ENCODE measurements at regions not wholly inside any gene's neighbourhood (a gene's known extent, or its start where the extent isn't known, plus 50 kb on each side); places are given as distances from the start of the nearest gene placed in this dataset.
A peak's percentile ranks its signal among the peaks of the same experiment; 100 is the strongest.

DNA sequence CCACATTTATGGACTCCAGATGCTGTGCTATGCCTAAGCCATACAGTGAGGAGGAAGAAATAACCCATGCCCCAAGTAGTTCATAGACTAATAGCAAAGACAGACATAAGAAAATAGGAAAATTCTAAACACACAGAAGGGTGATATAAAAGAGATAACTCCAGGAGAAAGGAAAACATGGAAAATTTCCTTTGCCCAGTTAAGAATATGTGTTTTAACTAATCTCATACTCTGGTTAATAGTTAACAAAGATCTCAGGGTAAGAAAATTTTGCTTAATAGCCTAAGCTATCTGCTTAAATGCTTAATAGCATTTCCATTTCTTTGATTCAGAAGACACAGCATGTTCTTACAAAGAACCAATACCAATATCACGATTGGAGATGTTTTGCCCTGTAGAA lies 358.0 kb downstream of the MSX2 start:
- no peak overlapping the region for H3K23ac ChIP-seq (ENCODE audit: low read depth, low read length)
- H2BK5ac ChIP-seq (ENCODE audit: low read depth, low read length, poor library complexity, severe bottlenecking): no peak overlapping the region
- no peaks in the 10 kb centered on the region for H3K79me1 ChIP-seq (ENCODE audit: low read depth in 1 of 2, low read length in 2 of 2)
- H2BK15ac ChIP-seq (ENCODE audit: low read depth, low read length): no peak overlapping the region
- ATAC-seq (ENCODE audit: low read depth) (no peak), DNase-seq (no peak)
- POLR2A ChIA-PET (ENCODE audit: unreplicated experiment): no interaction called here
- H3K9ac ChIP-seq (ENCODE audit: low read depth, low read length): no peak overlapping the region
- H3K4me2 ChIP-seq (ENCODE audit: low read depth, low read length): no peak overlapping the region
- H3K27ac ChIP-seq (ENCODE audit: insufficient read depth, low read length): no peak overlapping the region
- H2AK9ac ChIP-seq (replicated peaks; ENCODE audit: low read depth, low read length, poor library complexity): no peak overlapping the region
- no peak overlapping the region for H3K14ac ChIP-seq (replicated peaks; ENCODE audit: low read depth, low read length)
- H3K9me1 ChIP-seq (ENCODE audit: insufficient read depth, low read length): no peaks in the 10 kb centered on the region
- H3K4me3 ChIP-seq (ENCODE audit: insufficient read depth, low read depth, low read length): no peak overlapping the region
- CTCF ChIA-PET: interaction anchor here (0.9 kb wide), 1 partner anchor 23 kb away, joined by 3 read pairs; no protein-coding TSS in a partner anchor
- no CpG with 5 or more reads among the region's 1 CpG for whole genome bisulfite sequencing, 2 experiments (ENCODE audit: extremely low coverage in 2 of 2, insufficient read length in 1 of 2)
- H4K91ac ChIP-seq (ENCODE audit: insufficient read depth, low read depth, low read length): no peak overlapping the region
- intact Hi-C loops (cut with micrococcal nuclease): no loop called here
- no peaks in the 10 kb centered on the region for H4K20me1 ChIP-seq (ENCODE audit: insufficient read depth, low read length)
- H4K8ac ChIP-seq (ENCODE audit: low read depth in 2 of 2, low read length in 2 of 2): no peak overlapping the region
- H3K4me1 ChIP-seq (ENCODE audit: control insufficient read depth, insufficient read depth, low read length): no peaks in the 10 kb centered on the region
- BruUV-seq (replicated peaks): no TSS peak
- no peak overlapping the region for H4K5ac ChIP-seq (ENCODE audit: low read depth, low read length)
- in situ Hi-C loops (cut with MboI; ENCODE audit: low sequenced_read_pairs): no loop called here
- H2BK120ac ChIP-seq (ENCODE audit: low read depth, low read length): no peak overlapping the region
- peaks cover 6% of the 10 kb centered on the region; the same call in 1 of the 2 replicates for H3K9me3 ChIP-seq (ENCODE audit: control insufficient read depth, insufficient read depth, low read length)
- no peaks in the 10 kb centered on the region for H3K36me3 ChIP-seq (ENCODE audit: control insufficient read depth, insufficient read depth, low read length)
- no peak overlapping the region for H3K4ac ChIP-seq (ENCODE audit: low read depth, low read length)
- H3K27me3 ChIP-seq (ENCODE audit: control insufficient read depth, insufficient read depth, low read length): no peaks in the 10 kb centered on the region
- no peak overlapping the region for H2AFZ ChIP-seq (replicated peaks; ENCODE audit: low read length, poor library complexity)
- no peak overlapping the region for H3K56ac ChIP-seq (ENCODE audit: extremely low read depth, insufficient read depth, low read length)
- no peak overlapping the region for H2BK20ac ChIP-seq (ENCODE audit: low read depth, low read length)
- dilution Hi-C loops (cut with HindIII; ENCODE audit: low sequenced_read_pairs, unreplicated experiment): no loop called here
- TF ChIP-seq CEBPB (IDR thresholded peaks at IDR 0.05; ENCODE audit: low read depth, low read length) (no peak), MXI1 (IDR thresholded peaks at IDR 0.05; ENCODE audit: borderline replicate concordance, low read depth, low read length) (no peak), RFX5 (IDR thresholded peaks at IDR 0.05; ENCODE audit: low read depth, low read length) (no peak), CHD1 (IDR thresholded peaks at IDR 0.05; ENCODE audit: low read depth, low read length) (no peak), MAZ (IDR thresholded peaks at IDR 0.05; ENCODE audit: borderline replicate concordance, low read depth, low read length) (no peak), FOS (IDR thresholded peaks at IDR 0.05; ENCODE audit: low read depth, low read length) (no peak), RCOR1 (IDR thresholded peaks at IDR 0.05; ENCODE audit: insufficient replicate concordance, low read length) (no peak), SMC3 (IDR thresholded peaks at IDR 0.05; ENCODE audit: low read depth, low read length) (no peak), BHLHE40 (IDR thresholded peaks at IDR 0.05; ENCODE audit: low read depth, low read length) (no peak), NFE2L2 (IDR thresholded peaks at IDR 0.05; ENCODE audit: low read depth, low read length) (no peak), MAFK (IDR thresholded peaks at IDR 0.05; ENCODE audit: low read depth, low read length) (no peak), RAD21 (IDR thresholded peaks at IDR 0.05; ENCODE audit: low read length) (no peak)
- TF ChIP-seq, protein P1, sequence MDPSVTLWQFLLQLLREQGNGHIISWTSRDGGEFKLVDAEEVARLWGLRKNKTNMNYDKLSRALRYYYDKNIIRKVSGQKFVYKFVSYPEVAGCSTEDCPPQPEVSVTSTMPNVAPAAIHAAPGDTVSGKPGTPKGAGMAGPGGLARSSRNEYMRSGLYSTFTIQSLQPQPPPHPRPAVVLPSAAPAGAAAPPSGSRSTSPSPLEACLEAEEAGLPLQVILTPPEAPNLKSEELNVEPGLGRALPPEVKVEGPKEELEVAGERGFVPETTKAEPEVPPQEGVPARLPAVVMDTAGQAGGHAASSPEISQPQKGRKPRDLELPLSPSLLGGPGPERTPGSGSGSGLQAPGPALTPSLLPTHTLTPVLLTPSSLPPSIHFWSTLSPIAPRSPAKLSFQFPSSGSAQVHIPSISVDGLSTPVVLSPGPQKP (IDR thresholded peaks at IDR 0.05; ENCODE audit: borderline replicate concordance, low read depth, low read length): no peak
- TF ChIP-seq, protein P2, sequence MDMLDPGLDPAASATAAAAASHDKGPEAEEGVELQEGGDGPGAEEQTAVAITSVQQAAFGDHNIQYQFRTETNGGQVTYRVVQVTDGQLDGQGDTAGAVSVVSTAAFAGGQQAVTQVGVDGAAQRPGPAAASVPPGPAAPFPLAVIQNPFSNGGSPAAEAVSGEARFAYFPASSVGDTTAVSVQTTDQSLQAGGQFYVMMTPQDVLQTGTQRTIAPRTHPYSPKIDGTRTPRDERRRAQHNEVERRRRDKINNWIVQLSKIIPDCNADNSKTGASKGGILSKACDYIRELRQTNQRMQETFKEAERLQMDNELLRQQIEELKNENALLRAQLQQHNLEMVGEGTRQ (IDR thresholded peaks at IDR 0.05; ENCODE audit: low read depth, low read length): no peak
- TF ChIP-seq, protein P3, sequence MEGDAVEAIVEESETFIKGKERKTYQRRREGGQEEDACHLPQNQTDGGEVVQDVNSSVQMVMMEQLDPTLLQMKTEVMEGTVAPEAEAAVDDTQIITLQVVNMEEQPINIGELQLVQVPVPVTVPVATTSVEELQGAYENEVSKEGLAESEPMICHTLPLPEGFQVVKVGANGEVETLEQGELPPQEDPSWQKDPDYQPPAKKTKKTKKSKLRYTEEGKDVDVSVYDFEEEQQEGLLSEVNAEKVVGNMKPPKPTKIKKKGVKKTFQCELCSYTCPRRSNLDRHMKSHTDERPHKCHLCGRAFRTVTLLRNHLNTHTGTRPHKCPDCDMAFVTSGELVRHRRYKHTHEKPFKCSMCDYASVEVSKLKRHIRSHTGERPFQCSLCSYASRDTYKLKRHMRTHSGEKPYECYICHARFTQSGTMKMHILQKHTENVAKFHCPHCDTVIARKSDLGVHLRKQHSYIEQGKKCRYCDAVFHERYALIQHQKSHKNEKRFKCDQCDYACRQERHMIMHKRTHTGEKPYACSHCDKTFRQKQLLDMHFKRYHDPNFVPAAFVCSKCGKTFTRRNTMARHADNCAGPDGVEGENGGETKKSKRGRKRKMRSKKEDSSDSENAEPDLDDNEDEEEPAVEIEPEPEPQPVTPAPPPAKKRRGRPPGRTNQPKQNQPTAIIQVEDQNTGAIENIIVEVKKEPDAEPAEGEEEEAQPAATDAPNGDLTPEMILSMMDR (conservative IDR thresholded peaks at IDR 0.05; ENCODE audit: low read depth, low read length): no peak
- H2AK5ac ChIP-seq (ENCODE audit: low read depth, low read length): no peak overlapping the region
- peak overlapping the region; percentile 74; the same call in 1 of the 2 replicates for H3K18ac ChIP-seq (ENCODE audit: low read depth, low read length)
